ENCODE measurements at regions not wholly inside any gene's neighbourhood (a gene's known extent, or its start where the extent isn't known, plus 50 kb on each side); places are given as distances from the start of the nearest gene placed in this dataset.

DNA sequence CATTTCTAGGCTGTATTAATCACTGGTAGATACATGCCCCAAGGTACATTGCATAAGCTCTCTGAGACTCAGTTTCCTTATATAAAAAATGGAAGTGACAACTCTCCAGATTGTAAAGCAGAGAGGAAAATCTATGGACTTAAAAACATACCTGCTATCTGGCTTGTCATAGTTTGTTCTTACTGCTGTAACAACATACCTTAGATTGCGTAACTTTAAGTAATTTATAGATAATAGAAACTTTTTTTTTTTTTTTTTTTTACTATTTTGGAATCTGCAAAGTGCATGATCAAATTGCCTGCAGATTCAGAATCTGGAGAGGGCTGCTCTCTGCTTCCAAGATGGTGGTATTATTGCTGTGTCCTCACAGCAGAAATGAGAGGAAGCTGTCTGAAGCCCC lies 827.7 kb upstream of the BRINP3 start:
- H3K4me3 Mint-ChIP-seq, result no peak overlapping the region
- ChIA-PET CTCF (no interaction called here), POLR2A (no interaction called here)
- no peaks in the 10 kb centered on the region for H3K27me3 Mint-ChIP-seq (ENCODE audit: low read depth)
- DNase-seq (ENCODE audit: low spot score) (no peak), ATAC-seq (no peak)
- H3K27ac Mint-ChIP-seq, result no peak overlapping the region
- H3K9me3 Mint-ChIP-seq, result peaks cover 25% of the 10 kb centered on the region
- no peaks in the 10 kb centered on the region for H3K4me1 Mint-ChIP-seq
- peaks cover 3% of the 10 kb centered on the region; the same call in 1 of the 2 replicates for H3K36me3 Mint-ChIP-seq
- TF ChIP-seq JAZF1 (CRISPR knock-in tag; IDR thresholded peaks at IDR 0.05) (no peak), RORB (CRISPR knock-in tag; IDR thresholded peaks at IDR 0.05) (no peak), SMAD3 (CRISPR knock-in tag; IDR thresholded peaks at IDR 0.05; ENCODE audit: borderline replicate concordance) (no peak), CBFB (CRISPR knock-in tag; IDR thresholded peaks at IDR 0.05; ENCODE audit: low read depth) (no peak), CREB1 (CRISPR knock-in tag; IDR thresholded peaks at IDR 0.05) (no peak), ESRRA (CRISPR knock-in tag; IDR thresholded peaks at IDR 0.05; ENCODE audit: borderline replicate concordance) (no peak)
- TF ChIP-seq, protein P1, sequence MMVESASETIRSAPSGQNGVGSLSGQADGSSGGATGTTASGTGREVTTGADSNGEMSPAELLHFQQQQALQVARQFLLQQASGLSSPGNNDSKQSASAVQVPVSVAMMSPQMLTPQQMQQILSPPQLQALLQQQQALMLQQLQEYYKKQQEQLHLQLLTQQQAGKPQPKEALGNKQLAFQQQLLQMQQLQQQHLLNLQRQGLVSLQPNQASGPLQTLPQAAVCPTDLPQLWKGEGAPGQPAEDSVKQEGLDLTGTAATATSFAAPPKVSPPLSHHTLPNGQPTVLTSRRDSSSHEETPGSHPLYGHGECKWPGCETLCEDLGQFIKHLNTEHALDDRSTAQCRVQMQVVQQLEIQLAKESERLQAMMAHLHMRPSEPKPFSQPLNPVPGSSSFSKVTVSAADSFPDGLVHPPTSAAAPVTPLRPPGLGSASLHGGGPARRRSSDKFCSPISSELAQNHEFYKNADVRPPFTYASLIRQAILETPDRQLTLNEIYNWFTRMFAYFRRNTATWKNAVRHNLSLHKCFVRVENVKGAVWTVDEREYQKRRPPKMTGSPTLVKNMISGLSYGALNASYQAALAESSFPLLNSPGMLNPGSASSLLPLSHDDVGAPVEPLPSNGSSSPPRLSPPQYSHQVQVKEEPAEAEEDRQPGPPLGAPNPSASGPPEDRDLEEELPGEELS (CRISPR knock-in tag; IDR thresholded peaks at IDR 0.05), result no peak
- TF ChIP-seq, protein P2, sequence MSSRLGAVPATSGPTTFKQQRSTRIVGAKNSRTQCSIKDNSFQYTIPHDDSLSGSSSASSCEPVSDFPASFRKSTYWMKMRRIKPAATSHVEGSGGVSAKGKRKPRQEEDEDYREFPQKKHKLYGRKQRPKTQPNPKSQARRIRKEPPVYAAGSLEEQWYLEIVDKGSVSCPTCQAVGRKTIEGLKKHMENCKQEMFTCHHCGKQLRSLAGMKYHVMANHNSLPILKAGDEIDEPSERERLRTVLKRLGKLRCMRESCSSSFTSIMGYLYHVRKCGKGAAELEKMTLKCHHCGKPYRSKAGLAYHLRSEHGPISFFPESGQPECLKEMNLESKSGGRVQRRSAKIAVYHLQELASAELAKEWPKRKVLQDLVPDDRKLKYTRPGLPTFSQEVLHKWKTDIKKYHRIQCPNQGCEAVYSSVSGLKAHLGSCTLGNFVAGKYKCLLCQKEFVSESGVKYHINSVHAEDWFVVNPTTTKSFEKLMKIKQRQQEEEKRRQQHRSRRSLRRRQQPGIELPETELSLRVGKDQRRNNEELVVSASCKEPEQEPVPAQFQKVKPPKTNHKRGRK (CRISPR knock-in tag; IDR thresholded peaks at IDR 0.05; ENCODE audit: borderline replicate concordance), result no peak
- TF ChIP-seq, protein P3, sequence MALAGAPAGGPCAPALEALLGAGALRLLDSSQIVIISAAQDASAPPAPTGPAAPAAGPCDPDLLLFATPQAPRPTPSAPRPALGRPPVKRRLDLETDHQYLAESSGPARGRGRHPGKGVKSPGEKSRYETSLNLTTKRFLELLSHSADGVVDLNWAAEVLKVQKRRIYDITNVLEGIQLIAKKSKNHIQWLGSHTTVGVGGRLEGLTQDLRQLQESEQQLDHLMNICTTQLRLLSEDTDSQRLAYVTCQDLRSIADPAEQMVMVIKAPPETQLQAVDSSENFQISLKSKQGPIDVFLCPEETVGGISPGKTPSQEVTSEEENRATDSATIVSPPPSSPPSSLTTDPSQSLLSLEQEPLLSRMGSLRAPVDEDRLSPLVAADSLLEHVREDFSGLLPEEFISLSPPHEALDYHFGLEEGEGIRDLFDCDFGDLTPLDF (CRISPR knock-in tag; IDR thresholded peaks at IDR 0.05), result no peak

DNA sequence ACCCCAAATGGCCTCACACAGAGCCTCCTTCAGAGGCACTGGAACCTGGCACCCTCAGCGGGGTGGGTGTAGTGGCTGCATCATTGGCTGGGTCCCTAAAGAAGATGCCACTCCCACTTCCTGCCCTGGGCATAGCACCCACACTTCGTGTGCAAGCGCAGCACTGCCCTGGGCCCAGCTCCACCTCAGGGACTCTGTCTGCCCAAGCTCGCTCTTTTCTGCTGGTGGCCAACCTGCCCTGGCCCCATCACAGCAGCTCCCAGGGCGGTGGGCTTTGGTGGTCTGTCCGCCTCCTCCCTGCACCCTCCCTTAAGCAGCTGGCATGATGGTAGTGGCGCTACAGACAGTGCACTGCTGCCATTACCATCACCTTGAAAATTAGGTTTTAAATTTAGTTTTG lies 829.3 kb upstream of the BRINP3 start:
- no peak for TF ChIP-seq GABPB1 (CRISPR knock-in tag; IDR thresholded peaks at IDR 0.05)
- no peak for TF ChIP-seq RORB (CRISPR knock-in tag; IDR thresholded peaks at IDR 0.05)
- TF ChIP-seq, protein P4, sequence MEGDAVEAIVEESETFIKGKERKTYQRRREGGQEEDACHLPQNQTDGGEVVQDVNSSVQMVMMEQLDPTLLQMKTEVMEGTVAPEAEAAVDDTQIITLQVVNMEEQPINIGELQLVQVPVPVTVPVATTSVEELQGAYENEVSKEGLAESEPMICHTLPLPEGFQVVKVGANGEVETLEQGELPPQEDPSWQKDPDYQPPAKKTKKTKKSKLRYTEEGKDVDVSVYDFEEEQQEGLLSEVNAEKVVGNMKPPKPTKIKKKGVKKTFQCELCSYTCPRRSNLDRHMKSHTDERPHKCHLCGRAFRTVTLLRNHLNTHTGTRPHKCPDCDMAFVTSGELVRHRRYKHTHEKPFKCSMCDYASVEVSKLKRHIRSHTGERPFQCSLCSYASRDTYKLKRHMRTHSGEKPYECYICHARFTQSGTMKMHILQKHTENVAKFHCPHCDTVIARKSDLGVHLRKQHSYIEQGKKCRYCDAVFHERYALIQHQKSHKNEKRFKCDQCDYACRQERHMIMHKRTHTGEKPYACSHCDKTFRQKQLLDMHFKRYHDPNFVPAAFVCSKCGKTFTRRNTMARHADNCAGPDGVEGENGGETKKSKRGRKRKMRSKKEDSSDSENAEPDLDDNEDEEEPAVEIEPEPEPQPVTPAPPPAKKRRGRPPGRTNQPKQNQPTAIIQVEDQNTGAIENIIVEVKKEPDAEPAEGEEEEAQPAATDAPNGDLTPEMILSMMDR (IDR thresholded peaks at IDR 0.05), result no peak
- TF ChIP-seq IRF2 (CRISPR knock-in tag; IDR thresholded peaks at IDR 0.05; ENCODE audit: borderline replicate concordance, low read depth), result no peak
- no peak for TF ChIP-seq TP53 (CRISPR knock-in tag; IDR thresholded peaks at IDR 0.05)
- no peak for TF ChIP-seq MXD4 (CRISPR knock-in tag; IDR thresholded peaks at IDR 0.05; ENCODE audit: borderline replicate concordance)
- TF ChIP-seq SOX15 (CRISPR knock-in tag; IDR thresholded peaks at IDR 0.05), result no peak
- no peak for TF ChIP-seq NR3C1 (CRISPR knock-in tag; conservative IDR thresholded peaks at IDR 0.05; ENCODE audit: low read depth)
- no peak for TF ChIP-seq TEAD1 (CRISPR knock-in tag; IDR thresholded peaks at IDR 0.05)
- no peak for TF ChIP-seq ZNF232 (CRISPR knock-in tag; IDR thresholded peaks at IDR 0.05)
- no peak for TF ChIP-seq NFE2L1 (CRISPR knock-in tag; IDR thresholded peaks at IDR 0.05)
- TF ChIP-seq, protein P5, sequence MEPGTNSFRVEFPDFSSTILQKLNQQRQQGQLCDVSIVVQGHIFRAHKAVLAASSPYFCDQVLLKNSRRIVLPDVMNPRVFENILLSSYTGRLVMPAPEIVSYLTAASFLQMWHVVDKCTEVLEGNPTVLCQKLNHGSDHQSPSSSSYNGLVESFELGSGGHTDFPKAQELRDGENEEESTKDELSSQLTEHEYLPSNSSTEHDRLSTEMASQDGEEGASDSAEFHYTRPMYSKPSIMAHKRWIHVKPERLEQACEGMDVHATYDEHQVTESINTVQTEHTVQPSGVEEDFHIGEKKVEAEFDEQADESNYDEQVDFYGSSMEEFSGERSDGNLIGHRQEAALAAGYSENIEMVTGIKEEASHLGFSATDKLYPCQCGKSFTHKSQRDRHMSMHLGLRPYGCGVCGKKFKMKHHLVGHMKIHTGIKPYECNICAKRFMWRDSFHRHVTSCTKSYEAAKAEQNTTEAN (CRISPR knock-in tag; IDR thresholded peaks at IDR 0.05), result no peak
- TF ChIP-seq GTF2I (CRISPR knock-in tag; conservative IDR thresholded peaks at IDR 0.05), result no peak
- TF ChIP-seq, protein P2 (CRISPR knock-in tag; IDR thresholded peaks at IDR 0.05; ENCODE audit: borderline replicate concordance), result no peak
- TF ChIP-seq, protein P6, sequence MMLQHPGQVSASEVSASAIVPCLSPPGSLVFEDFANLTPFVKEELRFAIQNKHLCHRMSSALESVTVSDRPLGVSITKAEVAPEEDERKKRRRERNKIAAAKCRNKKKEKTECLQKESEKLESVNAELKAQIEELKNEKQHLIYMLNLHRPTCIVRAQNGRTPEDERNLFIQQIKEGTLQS (CRISPR knock-in tag; conservative IDR thresholded peaks at IDR 0.05), result no peak
- no peak for TF ChIP-seq RELA (CRISPR knock-in tag; IDR thresholded peaks at IDR 0.05; ENCODE audit: borderline replicate concordance)
- TF ChIP-seq SMAD3 (CRISPR knock-in tag; IDR thresholded peaks at IDR 0.05; ENCODE audit: borderline replicate concordance), result no peak
- no peak for DNase-seq (ENCODE audit: low spot score)
- ChIA-PET POLR2A (no interaction called here), CTCF (no interaction called here)
- no peaks in the 10 kb centered on the region for H3K4me1 Mint-ChIP-seq
- H3K4me3 Mint-ChIP-seq, result no peak overlapping the region
- no peaks in the 10 kb centered on the region for H3K27me3 Mint-ChIP-seq (ENCODE audit: low read depth)
- no peak overlapping the region for H3K27ac Mint-ChIP-seq
- H3K9me3 Mint-ChIP-seq, result peaks cover 10% of the 10 kb centered on the region
- ATAC-seq, result no peak
- H3K36me3 Mint-ChIP-seq, result no peaks in the 10 kb centered on the region
